Fibroblast of villous mesenchyme (primary cell): ENCODE measurements at regions not wholly inside any gene's neighbourhood (a gene's known extent, or its start where the extent isn't known, plus 50 kb on each side); places are given as distances from the start of the nearest gene placed in this dataset.
A peak's percentile ranks its signal among the peaks of the same experiment; 100 is the strongest.
"Not testable (repeated sequence)": the region's sequence is repeated elsewhere in the genome, so short reads cannot be mapped to it uniquely, and the experiment has no call there.

Experiments used
- DNase-seq: peaks from one replicate; pipeline ENCODE4 v3.0.0-alpha.2; 2010; ENCODE audit warnings: low read depth
- H3K4me3 ChIP-seq: 2 replicates; pipeline ENCODE4 v1.5.1; 2011; ENCODE audit warnings: low read depth, mild to moderate bottlenecking, low read length
- CTCF ChIP-seq: IDR thresholded peaks from 2 replicates; pipeline ENCODE4 v1.5.1; 2012; ENCODE audit warnings: low read depth, mild to moderate bottlenecking, low read length; ENCODE audit not compliant: insufficient read depth

GRCh38 chr4:83962492-83962891 is 426.6 kb downstream of the GPAT3 start:
- no peak overlapping the region for H3K4me3 ChIP-seq
- TF ChIP-seq CTCF, result no peak
- DNase-seq, result no peak

DNA sequence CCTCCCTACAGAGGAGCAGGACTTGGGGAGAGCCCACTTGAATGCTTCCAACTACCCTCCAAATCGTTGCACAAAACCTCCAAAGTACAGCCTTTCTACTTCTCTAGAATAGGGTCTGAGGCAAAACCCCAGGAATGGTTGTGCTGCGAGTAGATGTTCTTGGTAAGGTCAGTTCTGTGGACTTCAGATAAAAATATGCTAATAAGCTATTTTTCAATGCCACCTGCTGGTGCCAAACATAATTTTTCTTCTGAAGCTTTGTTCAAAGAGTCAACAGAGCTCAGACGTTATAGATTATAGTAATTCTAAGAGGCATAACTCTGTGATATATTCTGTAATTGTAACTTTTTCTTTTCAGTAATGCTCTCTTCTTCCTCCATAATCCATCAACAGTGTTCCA is 425.7 kb downstream of the GPAT3 start:
- peak; percentile 5 for TF ChIP-seq CTCF
- no peak overlapping the region for H3K4me3 ChIP-seq
- no peak for DNase-seq

GRCh38 chr4:83959160-83959559 is 423.3 kb downstream of the GPAT3 start:
- DNase-seq, result no peak
- TF ChIP-seq CTCF, result no peak
- no peak overlapping the region for H3K4me3 ChIP-seq

GRCh38 chr4:83947830-83948193 is 411.9 kb downstream of the GPAT3 start:
- no peak for DNase-seq
- no peak for TF ChIP-seq CTCF
- H3K4me3 ChIP-seq, result no peak overlapping the region

DNA sequence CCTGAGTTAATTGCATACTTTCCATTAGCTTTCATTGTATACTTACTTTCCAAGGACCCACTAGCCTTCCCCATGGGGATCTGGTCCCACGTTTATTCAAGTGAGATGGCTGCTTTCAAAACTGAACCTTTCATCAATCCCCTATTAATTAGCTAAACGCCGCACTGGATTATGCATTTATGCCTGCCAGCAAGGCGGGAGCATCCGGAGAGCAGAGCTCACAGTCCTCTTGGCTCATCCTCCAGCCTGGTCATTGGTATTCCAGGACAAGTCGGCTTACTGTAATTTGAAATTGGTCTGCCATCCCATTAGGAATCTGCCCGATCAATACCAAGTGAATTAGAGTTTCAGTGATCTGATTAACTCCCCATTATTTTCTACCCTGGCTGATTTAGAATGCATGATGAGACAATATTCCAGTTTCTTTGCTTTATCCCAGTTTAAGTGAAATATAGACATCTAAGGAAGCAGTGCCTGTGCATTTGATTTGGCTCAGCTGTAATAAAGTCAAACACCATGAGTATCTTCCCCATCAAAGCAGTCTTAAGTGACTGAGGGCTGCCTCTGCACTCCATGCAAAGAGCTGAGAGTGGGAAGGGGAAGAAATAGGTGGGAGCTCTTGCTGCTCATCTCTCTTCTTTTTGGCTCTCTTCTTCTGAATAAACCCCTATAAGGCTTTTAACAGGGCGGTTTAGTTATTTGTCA is 411.4 kb downstream of the GPAT3 start:
- TF ChIP-seq CTCF, result no peak
- no peak overlapping the region for H3K4me3 ChIP-seq
- no peak for DNase-seq

DNA sequence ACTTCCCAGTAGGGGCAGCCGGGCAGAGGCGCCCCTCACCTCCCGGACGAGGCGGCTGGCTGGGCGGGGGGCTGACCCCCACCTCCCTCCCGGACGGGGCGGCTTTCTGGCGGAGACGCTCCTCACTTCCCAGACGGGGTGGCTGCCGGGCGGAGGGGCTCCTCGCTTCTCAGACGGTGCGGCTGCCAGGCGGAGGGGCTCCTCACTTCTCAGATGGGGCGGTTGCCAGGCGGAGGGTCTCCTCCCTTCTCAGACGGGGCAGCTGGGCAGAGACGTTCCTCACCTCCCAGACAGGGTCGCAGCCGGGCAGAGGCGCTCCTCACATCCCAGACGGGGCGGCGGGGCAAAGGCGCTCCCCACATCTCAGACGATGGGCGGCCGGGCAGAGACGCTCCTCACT is 407.8 kb downstream of the GPAT3 start:
- not testable (repeated sequence) for DNase-seq, H3K4me3 ChIP-seq

DNA sequence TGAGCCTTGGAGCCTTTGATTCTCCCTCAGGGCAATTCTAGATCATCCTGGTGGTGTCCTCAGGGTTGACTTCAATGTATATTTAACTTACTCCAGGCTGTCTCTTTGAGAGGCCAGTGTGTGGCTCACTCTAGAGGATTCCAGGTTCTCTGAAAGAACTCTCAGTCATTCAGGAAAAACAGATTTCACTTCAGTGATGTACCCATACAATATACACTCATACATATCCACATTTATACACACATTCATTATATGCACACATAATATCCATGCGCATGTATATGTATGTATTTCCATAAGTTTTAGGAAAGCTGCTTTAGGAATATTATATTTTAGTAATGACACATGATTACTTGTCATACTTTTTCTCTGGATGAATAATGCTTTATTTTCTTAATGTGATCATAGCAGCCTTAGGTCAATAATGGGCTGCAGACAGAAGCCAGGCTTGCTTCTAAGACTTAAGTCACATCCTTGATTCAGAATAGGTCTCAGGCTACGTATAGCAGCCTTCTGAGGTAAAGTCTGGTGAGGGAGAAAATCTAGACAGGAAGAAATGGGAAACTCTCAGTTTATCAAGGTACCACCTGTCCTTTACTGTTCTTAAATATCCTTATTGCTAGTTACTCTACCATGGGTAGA is 397.0 kb downstream of the GPAT3 start:
- no peak for DNase-seq
- no peak for TF ChIP-seq CTCF
- H3K4me3 ChIP-seq, result no peak overlapping the region
